ENCODE measurements at regions not wholly inside any gene's neighbourhood (a gene's known extent, or its start where the extent isn't known, plus 50 kb on each side); places are given as distances from the start of the nearest gene placed in this dataset.

DNA sequence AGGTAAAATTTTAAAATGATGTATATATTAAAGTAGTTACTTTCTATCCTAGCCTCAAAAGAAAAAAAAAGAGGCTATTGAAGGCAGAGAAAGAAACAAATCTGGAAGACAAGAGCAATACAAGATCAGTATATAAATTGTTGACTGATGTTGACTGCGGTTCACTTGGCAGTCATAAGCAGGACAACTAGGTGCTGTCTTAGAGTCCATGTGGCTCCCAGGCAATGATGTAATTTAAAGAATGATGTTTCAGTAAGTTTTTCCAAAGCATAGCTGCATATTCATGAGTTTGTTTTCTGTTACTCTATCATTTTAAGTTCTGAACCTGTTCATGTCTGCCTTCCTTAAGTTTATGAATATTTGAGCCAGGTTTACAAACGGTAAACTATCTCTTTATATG lies 630.2 kb downstream of the FAT4 start:
- H3K9me3 ChIP-seq (ENCODE audit: control insufficient read depth, insufficient read depth, low read length) = no peaks in the 10 kb centered on the region

GRCh38 chr4:125948021-125948420 lies 633.3 kb downstream of the FAT4 start:
- Histone ChIP-seq H3K9ac (ENCODE audit: low read depth, low read length) (no peak overlapping the region), H3K4me1 (ENCODE audit: insufficient read depth, low read length) (no peaks in the 10 kb centered on the region), H3K36me3 (ENCODE audit: insufficient read depth, low read length) (no peaks in the 10 kb centered on the region), H3K9me3 (ENCODE audit: control insufficient read depth, insufficient read depth, low read length) (no peaks in the 10 kb centered on the region)

More for the DNA sequence above, 630.2 kb downstream of the FAT4 start:
- Histone ChIP-seq H3K4me1 (ENCODE audit: insufficient read depth, low read length) (no peaks in the 10 kb centered on the region), H3K36me3 (ENCODE audit: insufficient read depth, low read length) (no peaks in the 10 kb centered on the region), H3K9ac (ENCODE audit: low read depth, low read length) (no peak overlapping the region)

DNA sequence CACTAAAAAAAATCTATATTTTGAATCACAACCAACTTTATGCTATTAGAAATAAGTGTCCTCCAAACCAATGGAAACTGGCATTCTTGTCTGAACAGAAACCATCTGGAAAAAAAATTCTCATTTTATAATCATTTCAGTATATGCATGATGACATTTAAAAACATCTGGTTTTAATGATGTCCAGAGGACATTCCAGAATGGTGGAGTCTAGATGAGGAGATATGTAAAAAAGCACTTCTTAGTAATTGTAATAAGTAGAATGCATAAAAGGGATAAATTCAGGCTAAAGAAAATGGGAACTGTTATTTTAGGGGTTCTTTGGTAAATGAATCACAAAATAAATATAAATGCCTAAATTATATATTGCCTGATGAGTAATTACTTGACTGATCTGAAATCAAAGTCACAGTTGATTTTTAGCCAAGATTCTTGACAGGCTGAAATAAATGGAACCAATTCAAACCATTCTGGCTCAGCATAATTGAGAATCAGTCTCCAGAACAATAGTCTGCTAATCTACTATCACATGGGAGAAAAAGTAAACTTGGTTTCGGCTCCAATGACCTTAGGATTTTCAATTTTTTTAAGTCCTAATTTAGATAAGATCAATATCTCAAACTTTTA lies 636.6 kb downstream of the FAT4 start:
- Histone ChIP-seq H3K9me3 (ENCODE audit: control insufficient read depth, insufficient read depth, low read length) (no peaks in the 10 kb centered on the region), H3K36me3 (ENCODE audit: insufficient read depth, low read length) (no peaks in the 10 kb centered on the region), H3K9ac (ENCODE audit: low read depth, low read length) (no peak overlapping the region), H3K4me1 (ENCODE audit: insufficient read depth, low read length) (no peaks in the 10 kb centered on the region)

DNA sequence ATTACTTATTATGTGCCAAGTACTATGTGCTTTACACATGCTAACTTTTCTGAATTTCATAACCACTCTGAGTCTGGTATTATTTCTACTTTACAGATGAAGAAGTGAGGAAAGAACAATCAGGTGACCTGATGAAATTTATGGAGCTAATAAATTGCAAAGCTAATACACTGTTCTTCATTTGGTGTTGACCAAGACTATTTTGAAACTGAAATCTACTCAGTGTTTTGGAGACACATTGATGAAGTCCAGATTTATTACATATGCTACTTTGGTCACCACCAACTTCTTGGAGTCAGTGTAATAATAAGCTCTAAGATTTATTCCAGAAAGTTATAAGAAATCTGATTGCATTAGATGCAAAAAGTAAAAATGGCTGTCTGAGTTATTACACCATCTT lies 637.9 kb downstream of the FAT4 start:
- Histone ChIP-seq H3K9me3 (ENCODE audit: control insufficient read depth, insufficient read depth, low read length) (no peaks in the 10 kb centered on the region), H3K4me1 (ENCODE audit: insufficient read depth, low read length) (no peaks in the 10 kb centered on the region), H3K9ac (ENCODE audit: low read depth, low read length) (no peak overlapping the region), H3K36me3 (ENCODE audit: insufficient read depth, low read length) (no peaks in the 10 kb centered on the region)

DNA sequence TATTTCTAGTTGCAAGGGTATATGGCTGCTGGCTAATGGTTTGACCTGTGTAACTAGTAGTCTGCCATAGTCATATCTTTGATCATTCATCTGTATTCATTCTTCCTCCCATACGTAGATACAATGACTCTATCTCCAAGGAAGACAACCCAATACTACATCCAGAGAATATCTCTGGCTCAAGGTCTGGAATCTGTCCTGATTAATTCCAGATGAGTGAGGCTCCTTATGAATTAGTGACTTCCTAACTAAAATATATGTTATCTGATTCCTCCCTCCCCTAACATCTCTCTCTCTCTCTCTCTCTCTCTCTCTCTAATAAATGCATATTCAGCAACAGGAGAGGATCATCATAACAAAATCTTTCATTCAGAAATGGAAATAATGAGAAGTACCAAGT lies 641.5 kb downstream of the FAT4 start:
- Histone ChIP-seq H3K9me3 (ENCODE audit: control insufficient read depth, insufficient read depth, low read length) (no peaks in the 10 kb centered on the region), H3K36me3 (ENCODE audit: insufficient read depth, low read length) (no peaks in the 10 kb centered on the region), H3K9ac (ENCODE audit: low read depth, low read length) (no peak overlapping the region), H3K4me1 (ENCODE audit: insufficient read depth, low read length) (no peaks in the 10 kb centered on the region)

DNA sequence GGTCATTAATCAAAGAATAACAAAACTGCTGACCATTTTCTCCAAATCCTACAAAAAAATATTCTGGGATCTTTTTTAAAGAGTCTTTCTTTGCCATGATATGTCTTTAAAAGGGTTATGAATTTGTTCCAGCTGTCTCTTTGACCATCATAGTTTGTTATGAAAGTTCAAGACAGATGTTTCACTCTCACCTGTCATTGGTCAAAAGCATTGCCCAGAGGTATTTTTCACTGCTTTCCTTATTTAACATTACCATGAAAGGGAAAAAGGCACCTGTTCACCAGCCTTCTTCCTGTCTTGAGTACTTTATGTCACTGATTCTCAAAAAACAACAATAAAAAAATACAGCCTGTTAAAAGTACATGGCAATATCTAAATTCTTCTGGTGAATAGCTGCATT lies 643.8 kb downstream of the FAT4 start:
- Histone ChIP-seq H3K9me3 (ENCODE audit: control insufficient read depth, insufficient read depth, low read length) (no peaks in the 10 kb centered on the region), H3K36me3 (ENCODE audit: insufficient read depth, low read length) (no peaks in the 10 kb centered on the region), H3K4me1 (ENCODE audit: insufficient read depth, low read length) (no peaks in the 10 kb centered on the region), H3K9ac (ENCODE audit: low read depth, low read length) (no peak overlapping the region)

- Histone ChIP-seq H3K9ac (ENCODE audit: low read depth, low read length) (no peak overlapping the region), H3K9me3 (ENCODE audit: control insufficient read depth, insufficient read depth, low read length) (no peaks in the 10 kb centered on the region), H3K4me1 (ENCODE audit: insufficient read depth, low read length) (no peaks in the 10 kb centered on the region), H3K36me3 (ENCODE audit: insufficient read depth, low read length) (no peaks in the 10 kb centered on the region)
These were observed 646.9 kb downstream of the FAT4 start for GRCh38 chr4:125961626-125962025.

- Histone ChIP-seq H3K9ac (ENCODE audit: low read depth, low read length) (no peak overlapping the region), H3K4me1 (ENCODE audit: insufficient read depth, low read length) (no peaks in the 10 kb centered on the region), H3K36me3 (ENCODE audit: insufficient read depth, low read length) (no peaks in the 10 kb centered on the region), H3K9me3 (ENCODE audit: control insufficient read depth, insufficient read depth, low read length) (no peaks in the 10 kb centered on the region; the same call in 1 of the 2 replicates)
These were observed 661.2 kb downstream of the FAT4 start for GRCh38 chr4:125975861-125976397.

GRCh38 chr4:125979950-125980349 lies 665.2 kb downstream of the FAT4 start:
- H3K9me3 ChIP-seq (ENCODE audit: control insufficient read depth, insufficient read depth, low read length) = no peaks in the 10 kb centered on the region
- H3K4me1 ChIP-seq (ENCODE audit: insufficient read depth, low read length) = 0 out of 2 replicates have a peak, but pooled peaks cover under 1% of the 10 kb centered on the region
- no peak overlapping the region for H3K9ac ChIP-seq (ENCODE audit: low read depth, low read length)
- H3K36me3 ChIP-seq (ENCODE audit: insufficient read depth, low read length) = no peaks in the 10 kb centered on the region

DNA sequence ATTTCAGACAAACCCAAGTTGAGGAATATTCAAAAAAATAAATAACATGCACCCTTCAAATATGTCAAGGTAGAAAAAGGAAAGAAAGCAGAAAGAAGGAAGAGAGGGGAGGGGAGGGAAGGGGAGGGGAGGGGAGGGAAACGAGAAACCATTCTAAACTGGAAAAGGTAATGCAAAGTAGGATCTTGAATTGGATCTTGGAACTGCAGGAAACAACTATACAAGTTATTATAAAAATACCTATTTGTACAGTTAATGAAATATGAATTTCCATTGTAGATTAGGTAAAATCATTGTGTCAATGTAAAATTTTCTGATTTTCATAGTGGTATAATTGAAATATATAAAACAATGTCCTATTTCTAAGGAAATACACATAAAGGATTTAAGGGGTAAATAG lies 668.4 kb downstream of the FAT4 start:
- H3K36me3 ChIP-seq (ENCODE audit: insufficient read depth, low read length) = no peaks in the 10 kb centered on the region
- peaks cover 11% of the 10 kb centered on the region for H3K4me1 ChIP-seq (ENCODE audit: insufficient read depth, low read length)
- no peaks in the 10 kb centered on the region for H3K9me3 ChIP-seq (ENCODE audit: control insufficient read depth, insufficient read depth, low read length)
- H3K9ac ChIP-seq (ENCODE audit: low read depth, low read length) = no peak overlapping the region

GRCh38 chr4:125985856-125986255 lies 671.1 kb downstream of the FAT4 start:
- peak overlapping the region; percentile 14; the same call in 1 of the 2 replicates for H3K9ac ChIP-seq (ENCODE audit: low read depth, low read length)
- no peaks in the 10 kb centered on the region for H3K36me3 ChIP-seq (ENCODE audit: insufficient read depth, low read length)
- H3K9me3 ChIP-seq (ENCODE audit: control insufficient read depth, insufficient read depth, low read length) = no peaks in the 10 kb centered on the region
- H3K4me1 ChIP-seq (ENCODE audit: insufficient read depth, low read length) = peaks cover 11% of the 10 kb centered on the region

GRCh38 chr4:125986307-125986706 lies 671.6 kb downstream of the FAT4 start:
- no peaks in the 10 kb centered on the region for H3K36me3 ChIP-seq (ENCODE audit: insufficient read depth, low read length)
- H3K9ac ChIP-seq (ENCODE audit: low read depth, low read length) = no peak overlapping the region
- H3K9me3 ChIP-seq (ENCODE audit: control insufficient read depth, insufficient read depth, low read length) = no peaks in the 10 kb centered on the region
- H3K4me1 ChIP-seq (ENCODE audit: insufficient read depth, low read length) = peaks cover 11% of the 10 kb centered on the region

GRCh38 chr4:125988464-125988863 lies 673.7 kb downstream of the FAT4 start:
- H3K36me3 ChIP-seq (ENCODE audit: insufficient read depth, low read length) = no peaks in the 10 kb centered on the region
- H3K9me3 ChIP-seq (ENCODE audit: control insufficient read depth, insufficient read depth, low read length) = no peaks in the 10 kb centered on the region
- H3K9ac ChIP-seq (ENCODE audit: low read depth, low read length) = no peak overlapping the region
- H3K4me1 ChIP-seq (ENCODE audit: insufficient read depth, low read length) = peaks cover 13% of the 10 kb centered on the region

DNA sequence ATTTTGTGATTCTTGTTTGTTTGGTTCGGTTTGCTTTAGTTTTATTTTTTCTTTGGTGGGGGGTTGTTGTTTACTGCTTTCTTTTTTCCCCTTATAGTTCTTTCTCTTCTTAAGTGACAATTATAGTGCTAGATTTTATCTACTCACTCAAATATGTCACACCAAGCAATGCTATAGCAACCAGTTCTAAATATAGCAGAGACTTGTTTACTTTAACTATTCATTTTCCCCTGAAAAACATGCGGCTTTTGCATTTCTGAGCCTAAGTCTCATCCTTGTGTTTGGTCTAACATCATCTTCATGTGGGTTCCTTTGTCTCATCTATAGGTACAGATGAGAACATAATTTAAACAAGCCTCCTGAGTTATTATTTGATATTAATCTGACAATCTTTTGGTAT lies 676.6 kb downstream of the FAT4 start:
- no peaks in the 10 kb centered on the region for H3K9me3 ChIP-seq (ENCODE audit: control insufficient read depth, insufficient read depth, low read length)
- H3K9ac ChIP-seq (ENCODE audit: low read depth, low read length) = no peak overlapping the region
- no peaks in the 10 kb centered on the region for H3K36me3 ChIP-seq (ENCODE audit: insufficient read depth, low read length)
- peaks cover 4% of the 10 kb centered on the region for H3K4me1 ChIP-seq (ENCODE audit: insufficient read depth, low read length)

DNA sequence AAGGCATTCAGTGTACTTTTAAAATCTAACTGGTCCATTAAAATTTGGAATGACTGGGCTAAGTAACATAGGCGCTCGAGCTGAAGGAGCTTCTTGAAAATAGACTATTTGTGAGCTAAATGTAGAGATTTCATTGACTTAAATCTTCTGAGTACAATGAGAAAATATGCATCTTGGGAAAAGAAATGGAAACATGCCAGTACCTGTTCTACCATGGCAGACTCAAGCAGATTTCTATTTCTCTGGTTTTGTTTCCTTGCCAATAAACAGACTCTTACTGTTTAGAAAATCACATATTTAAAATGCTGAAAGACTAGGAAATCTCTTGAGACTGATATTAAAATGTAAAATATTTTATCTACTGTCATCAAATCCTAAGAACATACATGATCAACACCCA lies 678.1 kb downstream of the FAT4 start:
- peaks cover 3% of the 10 kb centered on the region; the same call in 1 of the 2 replicates for H3K4me1 ChIP-seq (ENCODE audit: insufficient read depth, low read length)
- H3K9ac ChIP-seq (ENCODE audit: low read depth, low read length) = no peak overlapping the region
- H3K9me3 ChIP-seq (ENCODE audit: control insufficient read depth, insufficient read depth, low read length) = no peaks in the 10 kb centered on the region
- no peaks in the 10 kb centered on the region for H3K36me3 ChIP-seq (ENCODE audit: insufficient read depth, low read length)

Measured in ES-I3 (cell line).